GM21526 (cell line): ENCODE measurements at regions not wholly inside any gene's neighbourhood (a gene's known extent, or its start where the extent isn't known, plus 50 kb on each side); places are given as distances from the start of the nearest gene placed in this dataset.

ENCODE experiments used
- ATAC-seq: cut with Tn5 transposase; IDR thresholded peaks from one replicate; pipeline ENCODE4 v1.9.1; 2021; ENCODE audit warnings: moderate library complexity; ENCODE audit not compliant: unreplicated experiment, low FRiP score

DNA sequence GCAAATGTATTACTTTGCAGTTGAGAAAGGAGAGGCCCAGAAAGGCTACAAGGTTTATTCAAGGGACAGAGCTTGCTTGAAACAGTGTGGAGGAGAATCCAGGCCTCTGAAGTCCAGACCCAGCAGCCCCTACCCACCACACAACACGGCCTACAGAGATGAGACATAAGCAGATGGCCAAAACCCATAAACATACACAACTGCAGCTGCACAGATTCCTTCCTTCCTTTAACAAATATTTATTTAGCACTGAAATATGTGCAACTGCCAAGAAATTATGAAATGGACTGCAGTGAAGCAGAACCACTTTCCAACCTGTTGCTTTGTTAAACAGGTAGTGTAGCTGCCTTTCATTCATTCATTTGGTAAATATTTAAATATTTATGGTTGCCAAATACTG is 122.3 kb downstream of the SPATA19 start:
- no peak for ATAC-seq

DNA sequence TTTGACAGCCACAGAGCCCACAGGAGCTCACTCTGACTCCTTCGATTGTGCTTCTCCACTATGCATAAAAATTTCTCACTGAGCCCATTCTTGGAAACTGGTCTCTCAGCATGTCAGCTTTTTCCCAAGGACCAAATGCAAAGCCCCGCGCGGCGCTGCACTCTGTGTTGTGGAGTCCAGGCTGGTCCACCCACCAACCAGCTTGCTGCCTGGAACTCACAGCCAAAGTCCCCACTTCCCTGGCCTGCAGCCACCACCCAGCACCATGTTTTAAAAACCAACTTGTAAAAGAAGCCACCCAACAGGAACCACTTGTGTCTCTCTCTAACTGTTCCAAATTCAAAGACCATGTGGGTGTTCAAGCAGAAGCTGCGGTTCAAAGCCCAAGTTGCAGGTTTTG is 124.4 kb downstream of the SPATA19 start:
- ATAC-seq: no peak

DNA sequence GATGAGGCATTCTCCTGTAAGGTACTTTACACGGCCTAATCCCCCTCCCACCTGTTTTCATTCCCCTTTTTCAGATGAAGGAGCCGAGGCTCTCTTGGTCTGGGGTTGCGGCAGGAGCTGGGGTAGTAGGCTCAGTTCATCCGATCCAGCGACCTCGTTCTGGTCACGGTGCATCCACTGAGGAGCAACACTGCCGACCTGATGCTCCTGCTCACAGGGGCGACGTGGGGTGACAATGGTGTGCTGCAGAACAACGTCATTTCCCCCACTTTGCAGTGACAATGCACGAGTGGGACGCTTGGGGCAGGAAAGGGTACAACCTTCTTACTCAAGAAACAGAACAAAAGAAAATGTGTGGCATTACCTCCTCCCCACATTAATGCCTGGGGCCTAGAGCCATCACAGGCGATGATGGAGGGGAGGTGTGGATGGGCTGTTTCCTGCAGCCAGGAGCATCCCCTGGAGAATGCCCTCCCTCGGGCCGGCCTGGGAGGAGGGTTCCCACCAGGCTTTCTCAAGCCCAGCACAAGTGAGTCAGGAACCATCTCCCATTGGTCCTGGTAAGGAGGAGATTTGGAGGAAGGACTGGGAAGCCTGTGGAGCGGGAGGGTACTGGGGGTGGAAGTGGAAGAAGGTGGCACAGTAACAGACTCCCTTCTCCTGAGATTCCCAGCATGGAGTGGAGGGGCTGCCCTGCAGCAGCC is 125.6 kb downstream of the SPATA19 start:
- no peak for ATAC-seq

DNA sequence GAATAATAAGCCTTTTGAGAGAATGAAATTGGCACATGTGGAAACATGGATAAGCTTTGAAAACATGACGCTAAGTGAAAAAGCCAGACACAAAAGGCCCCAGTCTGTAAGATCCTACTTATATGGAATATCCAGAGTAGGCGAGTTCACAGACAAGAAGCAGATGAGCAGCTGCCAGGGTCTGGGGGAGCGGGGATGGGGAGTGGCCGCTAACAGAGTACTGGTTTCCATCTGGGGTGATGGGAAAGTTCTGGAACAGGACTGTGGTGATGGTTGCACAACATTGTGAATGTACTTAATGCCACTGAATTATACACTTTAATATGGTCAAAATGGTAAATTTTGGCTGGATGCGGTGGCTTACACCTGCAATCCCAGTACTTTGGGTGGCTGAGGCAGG is 126.5 kb downstream of the SPATA19 start:
- ATAC-seq: no peak

DNA sequence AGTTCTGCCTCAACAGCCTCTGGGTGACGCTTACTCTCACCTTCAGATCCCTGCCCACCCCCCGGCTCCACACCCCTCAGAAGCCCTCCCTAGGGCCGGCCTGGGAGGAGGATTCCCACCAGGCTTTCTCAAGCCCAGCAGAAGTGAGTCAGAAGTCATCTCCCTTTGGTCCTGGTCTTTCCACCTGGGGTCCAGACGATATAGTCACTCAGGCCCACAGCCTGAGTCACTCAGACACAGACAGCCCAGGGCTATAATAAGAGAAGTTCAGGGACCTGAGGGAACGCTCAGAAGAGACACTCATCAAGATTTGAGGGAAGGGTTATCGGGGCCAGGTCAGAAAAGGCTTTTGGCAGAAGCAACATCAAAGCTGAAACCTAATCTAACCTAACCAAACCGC is 127.1 kb downstream of the SPATA19 start:
- ATAC-seq: no peak

DNA sequence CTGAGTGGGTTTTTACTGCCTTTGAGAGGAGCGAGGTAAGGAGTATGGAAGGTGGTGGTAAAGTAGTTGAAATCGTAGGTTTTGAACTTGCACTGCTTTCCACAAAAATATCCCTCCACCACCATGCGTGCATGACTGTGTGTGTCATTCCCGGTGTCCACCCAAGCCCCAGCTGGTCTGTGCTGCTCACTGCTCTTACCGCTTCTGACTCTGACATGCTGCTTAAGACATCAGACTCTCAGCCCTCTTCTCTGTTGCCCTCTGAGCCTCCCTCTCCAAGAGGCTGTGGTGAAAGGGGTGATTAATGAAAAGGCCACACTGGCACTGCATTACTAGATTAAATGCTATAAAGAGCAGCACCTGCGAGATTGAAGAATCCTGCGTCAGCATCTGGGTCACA is 128.7 kb downstream of the SPATA19 start:
- ATAC-seq: no peak

DNA sequence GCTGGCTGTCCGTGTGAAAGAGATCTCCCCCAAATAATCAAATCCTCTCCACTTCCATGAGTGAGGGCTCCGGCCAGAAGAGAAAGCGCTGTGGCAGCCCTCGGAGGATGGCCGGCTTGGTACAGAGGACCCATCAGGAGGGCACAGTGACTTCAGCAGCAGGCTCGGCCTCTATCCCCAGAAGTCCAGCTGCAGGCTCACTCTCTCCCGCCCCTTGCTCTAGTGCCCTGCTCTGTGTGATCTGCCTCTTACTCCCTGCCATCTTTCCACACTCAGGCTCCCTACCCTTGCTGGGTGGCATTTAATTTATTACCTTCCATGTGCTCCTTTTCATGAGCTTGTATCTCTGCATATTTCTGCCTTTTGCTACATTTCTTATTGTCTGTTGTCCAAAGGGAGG is 129.7 kb downstream of the SPATA19 start:
- no peak for ATAC-seq

DNA sequence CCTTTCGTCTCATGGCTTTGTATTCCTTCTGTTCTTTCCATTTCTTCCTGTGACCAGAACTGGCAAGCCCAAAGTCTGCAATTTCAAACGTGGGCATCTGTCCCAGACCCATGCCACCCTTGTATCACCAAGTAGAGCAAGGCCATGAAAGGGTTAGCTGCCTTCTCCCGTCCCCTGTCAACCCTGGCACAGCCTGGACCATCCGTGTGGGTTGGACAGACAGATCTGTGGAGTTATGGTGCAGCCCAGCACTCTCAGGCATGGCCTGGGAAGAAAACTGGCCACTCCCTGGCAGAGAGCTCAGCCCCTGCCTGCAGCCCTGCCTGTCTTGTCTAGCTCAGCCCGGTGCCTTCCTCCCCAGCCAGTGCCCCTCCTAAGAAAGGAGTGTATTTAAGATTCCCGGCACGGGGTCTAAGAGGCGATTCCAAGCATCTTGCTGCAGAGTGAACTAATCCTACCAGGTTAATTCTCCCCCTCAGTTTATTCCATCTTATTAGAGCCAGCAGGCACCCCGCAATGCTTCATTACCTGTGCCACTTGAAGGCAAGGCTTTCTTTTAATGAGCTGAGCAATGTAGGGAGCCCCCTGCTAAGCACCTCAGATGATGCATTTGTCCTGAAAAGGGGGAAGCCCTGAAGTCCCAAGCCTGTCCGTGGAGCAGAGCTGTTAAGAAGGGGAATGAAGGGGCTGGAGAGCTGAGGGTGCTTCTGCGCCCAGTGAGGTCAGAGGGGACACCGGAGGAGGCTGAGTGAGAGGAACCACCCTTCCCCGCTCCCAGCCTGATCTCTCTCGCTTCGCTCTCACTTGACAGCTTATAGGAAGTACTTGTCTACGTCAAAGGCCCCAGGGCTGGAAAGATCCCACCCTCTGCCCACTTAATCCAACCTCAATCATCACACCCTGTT is 130.6 kb downstream of the SPATA19 start:
- ATAC-seq: no peak

DNA sequence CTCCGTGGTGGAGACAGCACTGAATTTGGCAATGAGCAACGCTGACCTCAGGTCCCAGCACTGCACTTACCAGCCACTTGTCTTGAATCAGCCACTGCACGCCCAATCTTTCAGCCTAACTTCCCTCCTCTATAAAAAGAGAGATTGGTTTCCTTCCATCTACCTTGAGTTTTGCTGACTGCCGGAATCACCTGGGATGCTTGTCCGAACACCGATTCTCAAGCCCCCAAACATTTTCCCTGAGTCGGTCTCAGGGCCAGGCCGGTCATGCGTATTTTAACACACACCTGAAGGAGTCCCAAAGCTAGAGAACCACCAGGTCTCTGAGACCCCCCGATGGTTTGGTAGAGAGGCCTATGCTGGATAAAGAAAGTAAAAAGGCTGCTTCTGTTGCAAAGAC is 131.5 kb downstream of the SPATA19 start:
- ATAC-seq: no peak

DNA sequence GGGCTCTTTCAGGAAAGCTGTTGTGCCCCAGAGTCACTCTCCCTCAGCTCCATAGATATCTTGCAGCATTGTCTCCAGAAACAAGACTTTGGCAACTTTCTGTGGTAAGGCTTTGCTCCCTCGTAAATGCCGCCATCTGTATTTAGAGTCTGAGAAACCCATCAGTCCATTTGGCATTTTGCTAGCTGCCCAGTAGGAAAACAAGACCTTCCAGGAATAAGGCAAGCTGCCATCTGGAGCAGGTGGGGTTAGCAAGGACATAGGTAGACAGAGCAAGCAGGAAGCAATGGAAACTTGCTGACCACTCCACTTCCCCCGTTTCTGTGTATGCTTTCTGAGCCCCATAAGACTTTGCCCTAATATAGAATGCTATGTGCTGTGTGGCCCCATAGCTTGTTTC is 131.9 kb downstream of the SPATA19 start:
- no peak for ATAC-seq

DNA sequence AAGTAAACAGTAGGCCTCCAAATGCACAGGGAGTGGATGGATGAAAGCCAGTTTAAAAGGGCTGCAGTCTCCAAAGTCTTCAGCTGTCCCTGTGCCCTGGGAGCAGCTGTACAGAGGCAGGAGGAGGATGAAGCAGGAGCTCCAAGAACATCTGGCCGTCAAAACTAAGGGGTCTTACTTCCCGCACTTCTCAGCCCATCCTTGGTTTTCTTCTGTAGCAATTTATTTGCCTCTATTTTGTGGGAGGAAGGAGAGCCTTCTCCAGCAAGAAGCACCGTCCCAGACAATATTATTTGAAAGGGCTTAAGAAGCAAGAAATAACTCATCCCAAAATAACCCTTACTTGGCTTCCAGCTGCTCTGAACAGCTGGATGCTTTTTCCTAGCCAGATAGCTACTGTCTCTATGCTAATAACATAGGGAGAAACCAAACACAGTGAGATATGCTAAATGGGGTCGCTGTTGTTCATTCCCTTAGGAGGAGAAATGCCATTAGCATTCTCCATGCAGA is 133.2 kb downstream of the SPATA19 start:
- ATAC-seq: no peak

DNA sequence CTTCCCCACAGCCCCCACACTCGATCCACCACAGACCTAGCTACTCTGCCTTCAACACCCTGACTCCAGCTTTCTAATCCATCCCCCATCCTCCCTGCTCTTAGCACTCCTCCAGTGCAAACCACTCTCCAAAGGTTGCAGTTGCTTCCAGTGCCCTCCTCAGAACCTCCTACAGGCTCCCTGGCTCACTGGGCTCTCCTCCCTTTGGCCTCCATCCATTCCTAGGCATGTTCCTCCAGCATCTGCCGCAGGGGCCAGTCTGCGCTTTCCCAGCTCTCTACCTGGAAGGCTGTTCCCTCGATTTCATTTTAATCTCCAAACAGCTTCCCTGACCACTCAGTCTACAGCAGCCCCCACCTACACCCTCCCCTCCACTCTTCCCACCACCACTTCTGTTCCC is 133.8 kb downstream of the SPATA19 start:
- ATAC-seq: no peak

DNA sequence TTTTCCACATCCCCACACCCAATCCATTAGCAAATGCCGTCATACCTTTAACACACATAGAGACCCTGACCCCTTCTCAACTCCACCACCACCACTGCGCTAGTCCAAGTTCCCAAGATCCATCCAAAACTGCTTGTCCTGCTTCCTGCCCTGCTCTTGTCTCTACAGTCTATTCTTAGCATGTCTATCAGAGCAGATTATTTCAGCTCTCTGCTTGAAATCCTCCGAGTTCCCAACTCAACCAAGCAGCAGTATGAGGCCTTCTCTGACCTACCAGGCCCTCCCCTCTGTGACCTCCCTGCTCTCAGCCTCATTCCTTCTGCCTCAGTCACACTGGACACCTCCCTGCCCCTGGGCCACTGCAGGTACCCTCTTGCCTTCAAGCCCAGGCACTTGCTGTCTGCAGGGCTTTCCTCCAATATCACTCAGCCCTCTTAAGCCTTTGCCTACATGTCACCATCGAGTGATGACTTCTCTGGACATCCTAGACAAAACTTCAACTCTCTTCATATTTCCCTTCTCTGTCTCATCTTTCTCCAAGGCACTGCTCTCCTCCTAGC is 134.6 kb downstream of the SPATA19 start:
- ATAC-seq: no peak

DNA sequence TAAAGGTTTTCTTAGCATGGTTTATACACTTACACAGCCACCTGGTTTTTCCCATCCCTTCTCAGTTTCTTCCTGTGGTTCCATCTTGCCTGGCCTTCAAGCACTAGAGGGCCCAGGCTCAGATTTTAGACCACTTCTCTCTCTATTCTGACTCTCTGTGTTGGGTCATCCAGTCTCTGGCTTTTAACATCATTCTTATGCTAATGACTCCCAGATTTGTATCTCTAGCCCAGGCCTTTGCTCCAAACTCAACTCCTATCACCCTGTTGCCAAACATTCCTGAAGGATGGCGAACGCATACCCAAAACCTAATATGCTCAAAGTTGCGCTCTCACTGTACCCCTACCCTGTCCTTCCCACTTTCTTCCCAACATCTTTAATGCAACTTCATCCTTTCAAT is 135.1 kb downstream of the SPATA19 start:
- ATAC-seq: no peak

DNA sequence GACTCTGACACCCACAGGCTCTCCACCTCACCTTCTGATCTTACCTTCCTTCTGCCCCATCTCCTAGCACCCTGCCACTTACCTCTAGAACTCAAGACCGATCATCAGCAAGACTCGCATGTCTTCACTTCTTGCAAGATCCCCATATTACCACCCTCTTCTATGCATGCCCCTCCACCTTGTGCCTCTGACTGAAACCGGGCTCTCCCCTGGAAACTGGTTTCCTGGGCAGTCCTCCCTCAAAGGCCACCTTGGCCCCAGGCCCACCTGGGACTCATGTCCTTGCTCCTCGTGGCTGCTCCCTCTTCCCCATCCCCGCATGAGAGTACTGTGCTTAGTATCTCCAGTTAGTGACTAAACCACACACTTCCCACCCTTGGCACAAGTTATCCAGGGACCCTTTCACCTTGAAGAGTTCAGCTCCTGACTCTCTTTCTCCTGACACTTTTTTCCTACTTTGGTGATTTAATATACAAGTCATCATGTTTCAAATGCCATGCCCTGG is 136.7 kb downstream of the SPATA19 start:
- no peak for ATAC-seq

DNA sequence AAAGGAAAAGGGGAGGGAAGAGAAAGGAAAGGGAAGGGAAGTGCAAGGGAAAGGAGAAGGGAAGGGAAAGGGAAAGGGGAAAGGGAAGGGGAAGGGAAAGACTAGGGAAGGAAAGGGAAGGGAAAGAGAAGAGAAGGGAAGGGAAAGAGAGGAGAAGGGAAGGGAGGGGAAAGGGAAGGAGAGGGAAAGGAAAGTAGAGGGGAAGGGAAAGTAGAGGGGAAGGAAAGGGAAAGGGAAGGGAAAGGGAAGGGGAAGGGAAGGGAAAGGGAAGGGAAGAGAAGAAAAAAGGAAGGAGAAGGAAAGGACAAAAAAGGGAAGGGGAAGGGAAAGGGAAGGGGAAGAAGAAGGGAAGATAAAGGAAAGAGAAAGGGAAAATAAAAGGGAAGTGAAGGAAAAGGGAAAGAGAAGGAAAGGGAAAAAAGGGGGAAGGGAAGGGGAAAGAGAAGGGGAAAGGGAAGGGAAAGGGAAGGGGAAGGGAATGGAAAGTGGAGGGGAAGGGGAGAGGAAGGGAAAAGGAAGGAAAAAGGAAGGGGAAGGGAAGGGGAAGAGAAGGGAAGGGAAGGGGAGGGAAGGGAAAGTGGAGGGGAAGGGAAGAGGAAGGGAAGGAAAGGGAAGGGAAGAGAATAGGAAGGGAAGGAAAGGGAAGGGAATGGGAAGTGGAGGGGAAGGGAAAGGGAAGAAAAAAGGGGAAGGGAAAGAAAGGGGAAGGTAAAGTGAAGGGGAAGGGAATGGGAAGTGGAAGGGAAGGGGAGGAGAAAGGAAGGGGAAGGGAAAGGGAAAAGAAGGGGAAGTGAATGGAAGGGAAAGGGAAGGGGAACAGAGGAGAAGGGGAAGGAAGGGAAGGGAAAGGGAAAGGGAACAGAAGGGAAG is 138.2 kb downstream of the SPATA19 start:
- ATAC-seq: no peak

DNA sequence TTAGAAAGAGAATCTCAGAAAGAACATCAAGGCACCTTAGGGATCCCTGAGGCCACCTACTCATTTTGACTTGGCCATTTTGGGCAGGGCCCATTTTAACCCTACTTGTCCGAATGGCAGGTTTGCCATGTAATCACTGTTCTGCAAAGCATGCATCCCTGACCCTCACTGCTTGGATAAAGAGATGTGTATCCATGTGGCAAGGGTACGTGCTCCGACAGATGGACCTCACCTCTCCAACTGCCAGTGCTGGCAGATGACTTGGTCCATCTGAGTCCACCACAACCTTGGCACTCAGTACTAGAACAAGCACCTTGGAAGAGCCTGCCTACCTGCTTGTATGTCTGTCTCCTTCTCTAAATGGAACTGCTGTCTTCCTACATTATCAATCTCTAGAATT is 139.4 kb downstream of the SPATA19 start:
- no peak for ATAC-seq

DNA sequence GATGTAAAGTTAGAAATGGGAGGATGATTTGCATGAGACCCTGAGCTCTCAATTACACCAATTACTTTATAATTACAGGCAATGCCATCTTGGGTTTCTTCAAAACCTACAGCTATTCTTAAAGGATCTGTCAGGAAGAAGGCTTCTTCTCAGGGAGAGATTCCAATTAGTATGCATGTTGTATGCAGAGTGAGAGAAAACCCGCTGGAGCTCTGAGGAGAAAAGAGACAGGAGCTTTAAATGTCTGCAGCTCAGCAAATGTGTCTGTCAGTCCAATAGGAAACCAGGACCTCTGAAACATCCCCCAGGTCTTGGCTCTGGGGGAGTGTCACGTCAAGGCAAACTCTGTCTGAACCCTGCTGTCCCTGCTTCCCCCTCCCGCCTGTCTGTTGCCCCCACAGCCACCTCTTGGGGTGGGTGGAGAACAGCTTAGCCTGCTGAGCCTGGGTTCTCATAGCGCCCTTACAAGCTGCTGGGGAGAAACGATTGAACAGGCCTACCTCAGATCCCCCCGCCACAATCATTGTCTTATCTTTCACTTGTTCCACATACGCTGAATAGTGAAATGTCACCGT is 140.2 kb downstream of the SPATA19 start:
- ATAC-seq: no peak

DNA sequence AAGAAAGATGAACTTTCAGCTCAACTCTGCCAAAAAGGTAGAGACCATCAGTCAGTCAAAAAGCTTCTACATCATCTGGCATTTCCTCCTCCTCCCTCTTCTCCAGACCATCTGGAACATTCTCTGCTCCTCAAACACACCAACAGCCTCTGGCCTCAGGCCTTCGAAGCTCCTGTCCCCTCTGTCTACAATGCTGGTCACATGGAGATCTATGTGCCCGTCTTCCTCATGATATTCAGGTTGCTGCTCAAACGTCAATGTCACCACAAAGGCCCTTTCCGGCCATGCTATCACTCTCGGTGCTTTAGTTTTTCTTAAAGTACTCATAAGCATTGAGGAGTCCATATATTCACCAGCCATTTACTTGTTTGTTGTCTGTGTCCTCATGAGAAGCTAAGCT is 146.2 kb downstream of the SPATA19 start:
- ATAC-seq: no peak

DNA sequence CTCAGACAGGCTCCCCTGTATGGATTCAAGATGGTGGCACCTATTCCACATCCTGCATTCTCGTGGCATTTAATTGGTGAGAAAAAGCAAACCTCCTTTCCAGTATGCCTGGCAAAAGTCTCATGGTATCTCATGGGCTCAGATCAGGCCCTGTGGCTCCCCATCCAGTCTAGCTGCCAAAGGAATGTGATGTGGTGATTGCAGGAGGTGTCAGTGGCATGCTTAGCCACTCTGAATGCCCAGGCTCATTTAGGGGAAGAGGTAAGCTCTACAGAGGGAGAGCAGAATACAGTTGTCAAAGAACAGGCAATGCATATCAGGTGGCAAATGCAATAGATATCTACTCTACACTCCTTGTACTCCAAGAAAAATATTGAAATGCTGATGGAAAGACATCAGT is 146.7 kb downstream of the SPATA19 start:
- no peak for ATAC-seq
